Nephron (organoid): ENCODE measurements at regions not wholly inside any gene's neighbourhood (a gene's known extent, or its start where the extent isn't known, plus 50 kb on each side); places are given as distances from the start of the nearest gene placed in this dataset.

ENCODE experiments used
- H3K27ac Mint-ChIP-seq, 3 experiments: 2 replicates each; pipeline ENCODE4 v1.8.0; 2020; ENCODE audit warnings: mixed read lengths in 3 of 3, mild to moderate bottlenecking in 2 of 3, moderate library complexity in 1 of 3
- H3K27me3 Mint-ChIP-seq: 2 replicates; pipeline ENCODE4 v1.8.0; 2021; ENCODE audit warnings: low read depth, mild to moderate bottlenecking, moderate library complexity, mixed read lengths
- H3K36me3 Mint-ChIP-seq: 2 replicates; pipeline ENCODE4 v1.8.0; 2020; ENCODE audit warnings: low read depth, mixed read lengths
- H3K4me1 Mint-ChIP-seq: 2 replicates; pipeline ENCODE4 v1.8.0; 2020; ENCODE audit warnings: mixed read lengths
- H3K4me3 Mint-ChIP-seq, 3 experiments: 2 replicates each; pipeline ENCODE4 v1.8.0; 2020; ENCODE audit warnings: mild to moderate bottlenecking in 3 of 3, mixed read lengths in 3 of 3, moderate library complexity in 2 of 3
- H3K9me3 Mint-ChIP-seq: 2 replicates; pipeline ENCODE4 v1.8.0; 2020; ENCODE audit warnings: mixed read lengths
- TF ChIP-seq, protein P1 (sequence below), 3 experiments: fragments of 200-600 bp; sonication (generic); IDR thresholded peaks; one replicate each; pipeline ENCODE4 v1.5.0; 2021; ENCODE audit warnings: antibody characterized with exemption in 3 of 3; ENCODE audit not compliant: unreplicated experiment in 3 of 3

DNA sequence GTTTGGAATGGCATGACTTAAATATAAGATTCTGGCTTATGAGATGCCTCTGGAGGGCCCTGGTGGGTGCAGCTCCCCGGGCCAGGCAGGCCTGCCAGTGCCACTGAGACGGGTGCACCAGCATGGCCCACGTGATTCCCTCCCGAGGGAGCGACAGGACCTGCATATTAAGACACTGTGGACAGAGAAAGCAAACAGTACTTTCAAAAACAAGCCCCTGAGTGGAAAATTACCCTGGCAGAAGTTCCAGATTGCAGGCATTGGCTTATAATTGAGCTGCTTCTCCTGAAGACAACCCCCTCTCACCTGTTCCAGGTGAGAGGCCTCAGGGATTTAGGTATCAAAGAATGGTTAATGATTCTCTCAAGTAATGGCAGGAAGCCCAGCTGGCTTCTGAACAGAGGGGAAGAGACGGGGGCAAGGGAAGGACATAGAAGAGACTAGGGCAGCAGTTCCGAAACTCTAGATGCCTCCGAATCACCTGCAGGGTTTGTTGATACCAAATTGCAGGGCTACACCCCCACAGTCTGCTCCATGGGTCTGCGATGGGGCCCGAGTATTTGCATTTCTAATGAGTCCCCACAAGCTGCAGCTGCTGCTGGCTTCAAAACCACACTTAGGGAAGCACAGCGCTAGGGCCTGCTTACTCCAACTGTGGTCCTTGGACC lies 66.0 kb upstream of the DOCK1 start:
- peak overlapping the region; percentile 79 to 94 (median 93) for H3K27ac Mint-ChIP-seq
- TF ChIP-seq, protein P1, sequence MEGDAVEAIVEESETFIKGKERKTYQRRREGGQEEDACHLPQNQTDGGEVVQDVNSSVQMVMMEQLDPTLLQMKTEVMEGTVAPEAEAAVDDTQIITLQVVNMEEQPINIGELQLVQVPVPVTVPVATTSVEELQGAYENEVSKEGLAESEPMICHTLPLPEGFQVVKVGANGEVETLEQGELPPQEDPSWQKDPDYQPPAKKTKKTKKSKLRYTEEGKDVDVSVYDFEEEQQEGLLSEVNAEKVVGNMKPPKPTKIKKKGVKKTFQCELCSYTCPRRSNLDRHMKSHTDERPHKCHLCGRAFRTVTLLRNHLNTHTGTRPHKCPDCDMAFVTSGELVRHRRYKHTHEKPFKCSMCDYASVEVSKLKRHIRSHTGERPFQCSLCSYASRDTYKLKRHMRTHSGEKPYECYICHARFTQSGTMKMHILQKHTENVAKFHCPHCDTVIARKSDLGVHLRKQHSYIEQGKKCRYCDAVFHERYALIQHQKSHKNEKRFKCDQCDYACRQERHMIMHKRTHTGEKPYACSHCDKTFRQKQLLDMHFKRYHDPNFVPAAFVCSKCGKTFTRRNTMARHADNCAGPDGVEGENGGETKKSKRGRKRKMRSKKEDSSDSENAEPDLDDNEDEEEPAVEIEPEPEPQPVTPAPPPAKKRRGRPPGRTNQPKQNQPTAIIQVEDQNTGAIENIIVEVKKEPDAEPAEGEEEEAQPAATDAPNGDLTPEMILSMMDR (IDR thresholded peaks at IDR 0.05; ENCODE audit: unreplicated experiment in 3 of 3), result no peak
- peaks cover 6% of the 10 kb centered on the region for H3K27me3 Mint-ChIP-seq
- peaks cover 11% of the 10 kb centered on the region for H3K4me1 Mint-ChIP-seq
- H3K4me3 Mint-ChIP-seq, result peak overlapping the region in 1 of 3 experiments; percentile 25
- no peaks in the 10 kb centered on the region for H3K36me3 Mint-ChIP-seq
- H3K9me3 Mint-ChIP-seq, result no peaks in the 10 kb centered on the region

DNA sequence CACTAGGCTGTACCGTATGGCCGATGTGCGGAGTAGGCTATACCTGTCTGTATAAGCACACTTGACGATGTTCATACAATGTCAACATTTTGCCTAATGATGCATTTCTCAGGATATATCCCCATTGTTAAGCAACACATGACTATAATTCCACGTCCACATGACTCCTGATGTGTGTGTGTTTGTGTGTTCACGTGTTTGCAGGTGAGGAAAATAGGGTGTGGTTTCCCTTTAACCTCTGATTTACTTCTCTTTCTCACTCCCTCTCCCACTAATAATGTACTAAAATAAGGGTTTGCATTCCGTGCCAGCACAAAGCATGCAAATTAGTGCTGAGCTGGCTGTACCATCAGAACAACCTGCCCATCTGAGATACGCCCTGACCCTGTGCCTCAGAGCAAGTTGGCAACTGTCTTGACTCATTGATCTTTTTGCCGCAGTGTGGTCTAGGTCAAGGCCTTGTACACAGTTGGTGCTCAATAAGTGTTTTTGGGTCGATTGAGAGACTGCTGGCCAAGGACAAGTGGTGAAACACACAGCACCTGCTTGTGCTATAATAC lies 64.6 kb upstream of the DOCK1 start:
- Mint-ChIP-seq H3K4me3 (no peak overlapping the region), H3K36me3 (no peaks in the 10 kb centered on the region), H3K4me1 (peaks cover 11% of the 10 kb centered on the region), H3K27me3 (peaks cover 6% of the 10 kb centered on the region), H3K27ac (peak overlapping the region; percentile 79 to 94 (median 93)), H3K9me3 (no peaks in the 10 kb centered on the region)
- TF ChIP-seq, protein P1 (IDR thresholded peaks at IDR 0.05; ENCODE audit: unreplicated experiment in 3 of 3), result no peak

DNA sequence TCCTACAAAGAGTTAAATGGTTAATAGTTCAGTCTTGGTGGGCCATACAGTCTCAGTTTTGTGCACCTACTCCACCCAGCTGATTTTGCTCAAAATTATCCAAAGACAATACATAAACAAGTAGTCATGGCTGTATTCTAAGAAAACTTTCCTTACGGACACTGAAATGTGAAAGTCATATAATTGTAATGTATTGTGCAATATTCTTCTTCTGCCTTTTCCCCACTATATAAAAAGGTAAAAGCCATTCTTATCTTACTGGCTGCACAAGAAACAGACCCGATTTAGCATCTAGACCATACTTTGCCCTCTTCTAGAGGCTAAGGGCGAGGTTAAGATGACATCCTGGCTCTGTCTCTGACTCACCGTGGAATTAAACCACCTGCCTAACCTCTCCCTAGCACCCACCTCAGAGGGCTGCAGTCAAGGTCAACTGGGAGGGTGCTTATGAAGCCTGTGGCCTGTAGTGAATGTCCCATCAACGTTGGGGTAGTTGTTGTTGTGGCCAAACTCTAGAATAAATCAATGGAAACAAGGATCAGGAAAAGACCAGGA lies 63.8 kb upstream of the DOCK1 start:
- H3K27ac Mint-ChIP-seq, result peak overlapping the region in 2 of 3 experiments; percentile 45 to 64
- H3K27me3 Mint-ChIP-seq, result peaks cover 3% of the 10 kb centered on the region
- TF ChIP-seq, protein P1 (IDR thresholded peaks at IDR 0.05; ENCODE audit: unreplicated experiment in 3 of 3), result no peak
- peaks cover 11% of the 10 kb centered on the region for H3K4me1 Mint-ChIP-seq
- no peaks in the 10 kb centered on the region for H3K9me3 Mint-ChIP-seq
- H3K36me3 Mint-ChIP-seq, result no peaks in the 10 kb centered on the region
- no peak overlapping the region for H3K4me3 Mint-ChIP-seq

DNA sequence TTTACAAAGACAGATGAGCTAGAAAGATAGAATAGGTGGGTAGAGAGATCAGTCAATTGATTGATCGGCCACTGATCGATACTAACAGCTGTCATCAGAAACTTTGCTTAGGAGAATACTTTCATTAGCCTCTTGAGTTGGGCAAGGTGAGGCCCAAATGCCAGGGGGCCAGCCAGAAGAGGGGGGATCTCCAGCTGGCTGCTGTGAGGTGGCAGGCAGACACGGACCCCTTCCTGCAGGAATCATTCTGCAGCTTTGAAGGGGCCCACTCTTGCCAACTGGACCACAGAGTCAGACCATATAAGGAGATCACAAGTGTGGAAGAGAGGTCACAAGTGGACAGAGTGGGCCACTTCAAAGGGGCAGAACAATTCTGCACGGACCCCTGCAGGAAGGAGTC lies 62.9 kb upstream of the DOCK1 start:
- H3K27ac Mint-ChIP-seq, result no peak overlapping the region
- H3K9me3 Mint-ChIP-seq, result no peaks in the 10 kb centered on the region
- TF ChIP-seq, protein P1 (IDR thresholded peaks at IDR 0.05; ENCODE audit: unreplicated experiment in 3 of 3), result no peak
- H3K27me3 Mint-ChIP-seq, result peaks cover 3% of the 10 kb centered on the region
- peaks cover 11% of the 10 kb centered on the region for H3K4me1 Mint-ChIP-seq
- H3K4me3 Mint-ChIP-seq, result no peak overlapping the region
- no peaks in the 10 kb centered on the region for H3K36me3 Mint-ChIP-seq

DNA sequence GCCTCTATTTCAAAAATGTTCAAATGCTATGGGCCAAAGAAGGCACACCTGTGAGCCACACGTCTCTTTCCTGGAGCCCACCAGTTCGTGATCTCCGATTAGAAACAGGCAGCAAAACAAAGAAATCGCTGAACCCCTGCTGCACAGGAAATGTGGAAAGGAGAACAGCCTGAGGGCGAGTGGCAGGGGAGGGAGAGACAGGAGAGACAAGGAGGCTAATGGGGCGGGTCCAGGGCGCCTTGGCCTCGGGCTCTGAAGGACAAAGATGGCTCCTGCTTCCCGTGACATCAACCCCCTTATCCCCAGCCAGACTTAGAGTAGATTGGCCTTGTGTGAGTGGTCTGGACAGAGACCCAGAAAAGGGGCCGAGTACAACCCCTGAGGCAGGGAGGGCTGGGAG lies 62.4 kb upstream of the DOCK1 start:
- TF ChIP-seq, protein P1 (IDR thresholded peaks at IDR 0.05; ENCODE audit: unreplicated experiment in 3 of 3), result no peak
- Mint-ChIP-seq H3K27ac (no peak overlapping the region), H3K36me3 (no peaks in the 10 kb centered on the region), H3K4me1 (peaks cover 11% of the 10 kb centered on the region), H3K9me3 (no peaks in the 10 kb centered on the region), H3K4me3 (no peak overlapping the region), H3K27me3 (peaks cover 3% of the 10 kb centered on the region)
